PC-3 (cell line): ENCODE measurements at regions not wholly inside any gene's neighbourhood (a gene's known extent, or its start where the extent isn't known, plus 50 kb on each side); places are given as distances from the start of the nearest gene placed in this dataset.

Experiments used
- ATAC-seq: fragments of 200-7000 bp; cut with Tn5 transposase; 2 replicates; pipeline ENCODE4 v1.9.1; 2020; ENCODE audit warnings: mild to moderate bottlenecking, moderate library complexity
- BruUV-seq: library from RNA; stranded (reverse); fragments of 400-500 nt; replicated peaks from 2 replicates; lab custom pipeline; 2021; lab: Mats Ljungman, UMichigan
- CTCF ChIA-PET: fragments of 300-600 bp; sonication (Branson Sonifier 250); formaldehyde crosslinking; loops from one replicate; lab custom pipeline; 2022; ENCODE audit warnings: antibody characterized with exemption; lab: Charles Lee
- POLR2A ChIA-PET: fragments of 300-600 bp; sonication (Branson Sonifier 250); formaldehyde crosslinking; loops from one replicate; lab custom pipeline; 2022; ENCODE audit warnings: antibody characterized with exemption; ENCODE audit not compliant: unreplicated experiment; lab: Charles Lee
- DNase-seq: peaks from one replicate; pipeline ENCODE4 v3.0.0-alpha.2; 2015
- H2AFZ ChIP-seq: fragments of 300-600 bp; sonication (generic); 2 replicates; pipeline ENCODE4 v1.6.0; 2016; ENCODE audit warnings: antibody characterized with exemption, low read length
- H3F3A ChIP-seq: fragments of 300-600 bp; sonication (generic); one replicate; pipeline ENCODE4 v1.6.0; 2017; ENCODE audit warnings: antibody characterized with exemption, low read length, control low read depth, mild to moderate bottlenecking; ENCODE audit not compliant: unreplicated experiment
- H3K27ac ChIP-seq: fragments of 300-600 bp; sonication (generic); 2 replicates; pipeline ENCODE4 v1.5.1; 2016; ENCODE audit warnings: mild to moderate bottlenecking, low read length
- H3K27me3 ChIP-seq: fragments of 300-600 bp; sonication (generic); 2 replicates; pipeline ENCODE4 v1.6.1; 2016; ENCODE audit warnings: low read length, mixed read lengths
- H3K36me3 ChIP-seq: fragments of 300-600 bp; sonication (generic); 2 replicates; pipeline ENCODE4 v1.6.1; 2016; ENCODE audit warnings: low read depth, mixed run types, low read length, mixed read lengths
- H3K4me1 ChIP-seq: fragments of 300-600 bp; sonication (generic); 2 replicates; pipeline ENCODE4 v1.5.1; 2016; ENCODE audit warnings: low read length; ENCODE audit not compliant: insufficient read depth
- H3K4me2 ChIP-seq: fragments of 300-600 bp; sonication (generic); 2 replicates; pipeline ENCODE4 v1.6.0; 2016; ENCODE audit warnings: low read length
- H3K4me3 ChIP-seq: fragments of 300-600 bp; sonication (generic); 2 replicates; pipeline ENCODE4 v1.5.1; 2016; ENCODE audit warnings: mild to moderate bottlenecking, low read length, mixed read lengths
- H3K79me2 ChIP-seq: fragments of 300-600 bp; sonication (generic); 2 replicates; pipeline ENCODE4 v1.6.1; 2017; ENCODE audit warnings: low read length, mixed read lengths
- H3K9ac ChIP-seq: fragments of 300-600 bp; sonication (generic); 2 replicates; pipeline ENCODE4 v1.6.0; 2016; ENCODE audit warnings: mild to moderate bottlenecking, low read length
- H3K9me2 ChIP-seq: fragments of 300-600 bp; sonication (generic); replicated peaks from 2 replicates; pipeline ENCODE4 v1.6.1; 2016; ENCODE audit warnings: mixed run types, low read length, mixed read lengths
- H3K9me3 ChIP-seq: fragments of 300-600 bp; sonication (generic); 2 replicates; pipeline ENCODE4 v1.6.1; 2016; ENCODE audit warnings: low read length, mixed read lengths
- H4K20me1 ChIP-seq: fragments of 300-600 bp; sonication (generic); 2 replicates; pipeline ENCODE4 v1.6.1; 2016; ENCODE audit warnings: low read length, mixed read lengths
- CTCF ChIP-seq: fragments of 300-600 bp; sonication (generic); conservative IDR thresholded peaks from 2 replicates; pipeline ENCODE4 v1.5.1; 2017; ENCODE audit warnings: antibody characterized with exemption, low read depth, mild to moderate bottlenecking, low read length
- EZH2 ChIP-seq: fragments of 300-600 bp; sonication (generic); IDR thresholded peaks from one replicate; pipeline ENCODE4 v1.6.1; 2017; ENCODE audit warnings: antibody characterized with exemption, mild to moderate bottlenecking, low read length; ENCODE audit not compliant: unreplicated experiment
- EZH2phosphoT487 ChIP-seq: fragments of 300-600 bp; sonication (generic); IDR thresholded peaks from 2 replicates; pipeline ENCODE4 v1.6.1; 2018; ENCODE audit warnings: mild to moderate bottlenecking, antibody characterized with exemption, low read length, borderline replicate concordance
- intact Hi-C: fragments of 100-400 bp; cut with micrococcal nuclease; formaldehyde crosslinking; loops from 2 replicates; pipeline ENCODE4 v1.9.0; 2023

- intact Hi-C loops, result no loop called here
- POLR2A ChIA-PET, result no interaction called here
- Histone ChIP-seq H3K9me2 (no peaks in the 10 kb centered on the region), H3K27ac (no peak overlapping the region), H3K4me2 (no peak overlapping the region), H3K4me3 (no peak overlapping the region), H3K79me2 (no peaks in the 10 kb centered on the region), H3K4me1 (no peaks in the 10 kb centered on the region), H3F3A (no peaks in the 10 kb centered on the region), H2AFZ (no peak overlapping the region), H3K27me3 (peaks cover 88% of the 10 kb centered on the region), H3K9me3 (no peaks in the 10 kb centered on the region), H4K20me1 (no peaks in the 10 kb centered on the region), H3K36me3 (no peaks in the 10 kb centered on the region), H3K9ac (no peak overlapping the region)
- no TSS peak for BruUV-seq
- CTCF ChIA-PET, result no interaction called here
- ATAC-seq (no peak), DNase-seq (no peak)
- TF ChIP-seq CTCF (no peak), EZH2 (no peak), EZH2phosphoT487 (no peak)
These were observed 150.9 kb upstream of the C1orf174 start for GRCh38 chr1:4050998-4051397.

GRCh38 chr1:4052657-4053056, 152.6 kb upstream of the C1orf174 start:
- POLR2A ChIA-PET, result no interaction called here
- DNase-seq (no peak), ATAC-seq (no peak)
- no peaks in the 10 kb centered on the region for H3K36me3 ChIP-seq
- H3K4me3 ChIP-seq, result no peak overlapping the region
- no peaks in the 10 kb centered on the region for H4K20me1 ChIP-seq
- H3K9ac ChIP-seq, result no peak overlapping the region
- H3K27me3 ChIP-seq, result peaks cover 88% of the 10 kb centered on the region
- H3K4me2 ChIP-seq, result no peak overlapping the region
- TF ChIP-seq EZH2 (no peak), CTCF (no peak), EZH2phosphoT487 (no peak)
- CTCF ChIA-PET, result no interaction called here
- no peak overlapping the region for H3K27ac ChIP-seq
- H3K9me2 ChIP-seq, result no peaks in the 10 kb centered on the region
- no peak overlapping the region for H2AFZ ChIP-seq
- H3F3A ChIP-seq, result no peaks in the 10 kb centered on the region
- H3K9me3 ChIP-seq, result no peaks in the 10 kb centered on the region
- H3K79me2 ChIP-seq, result no peaks in the 10 kb centered on the region
- intact Hi-C loops, result no loop called here
- BruUV-seq, result no TSS peak
- H3K4me1 ChIP-seq, result no peaks in the 10 kb centered on the region

GRCh38 chr1:4053160-4053748, 153.2 kb upstream of the C1orf174 start:
- Histone ChIP-seq H3K79me2 (no peaks in the 10 kb centered on the region), H3K36me3 (no peaks in the 10 kb centered on the region), H3K9me2 (no peaks in the 10 kb centered on the region), H3K9me3 (no peaks in the 10 kb centered on the region), H3K9ac (no peak overlapping the region), H3K4me3 (no peak overlapping the region), H4K20me1 (no peaks in the 10 kb centered on the region), H3K4me1 (no peaks in the 10 kb centered on the region), H3F3A (no peaks in the 10 kb centered on the region), H2AFZ (no peak overlapping the region), H3K4me2 (no peak overlapping the region), H3K27me3 (peaks cover 88% of the 10 kb centered on the region), H3K27ac (no peak overlapping the region)
- TF ChIP-seq EZH2phosphoT487, result no peak
- TF ChIP-seq CTCF, result no peak
- TF ChIP-seq EZH2, result no peak
- no TSS peak for BruUV-seq
- ChIA-PET POLR2A (no interaction called here), CTCF (no interaction called here)
- DNase-seq (no peak), ATAC-seq (no peak)
- intact Hi-C loops, result no loop called here
